ENCODE measurements at regions not wholly inside any gene's neighbourhood (a gene's known extent, or its start where the extent isn't known, plus 50 kb on each side); places are given as distances from the start of the nearest gene placed in this dataset.
"Not testable (repeated sequence)": the region's sequence is repeated elsewhere in the genome, so short reads cannot be mapped to it uniquely, and the experiment has no call there.

- Histone ChIP-seq H3K27ac (no peak overlapping the region), H3K4me3 (no peak overlapping the region), H3K9ac (ENCODE audit: low read depth in 2 of 2, low read length in 2 of 2) (no peak overlapping the region), H3K36me3 (no peaks in the 10 kb centered on the region), H3K9me3 (no peaks in the 10 kb centered on the region), H3K4me1 (no peaks in the 10 kb centered on the region), H3K27me3 (no peaks in the 10 kb centered on the region)
- DNase-seq = no peak
- TF ChIP-seq, protein P1, sequence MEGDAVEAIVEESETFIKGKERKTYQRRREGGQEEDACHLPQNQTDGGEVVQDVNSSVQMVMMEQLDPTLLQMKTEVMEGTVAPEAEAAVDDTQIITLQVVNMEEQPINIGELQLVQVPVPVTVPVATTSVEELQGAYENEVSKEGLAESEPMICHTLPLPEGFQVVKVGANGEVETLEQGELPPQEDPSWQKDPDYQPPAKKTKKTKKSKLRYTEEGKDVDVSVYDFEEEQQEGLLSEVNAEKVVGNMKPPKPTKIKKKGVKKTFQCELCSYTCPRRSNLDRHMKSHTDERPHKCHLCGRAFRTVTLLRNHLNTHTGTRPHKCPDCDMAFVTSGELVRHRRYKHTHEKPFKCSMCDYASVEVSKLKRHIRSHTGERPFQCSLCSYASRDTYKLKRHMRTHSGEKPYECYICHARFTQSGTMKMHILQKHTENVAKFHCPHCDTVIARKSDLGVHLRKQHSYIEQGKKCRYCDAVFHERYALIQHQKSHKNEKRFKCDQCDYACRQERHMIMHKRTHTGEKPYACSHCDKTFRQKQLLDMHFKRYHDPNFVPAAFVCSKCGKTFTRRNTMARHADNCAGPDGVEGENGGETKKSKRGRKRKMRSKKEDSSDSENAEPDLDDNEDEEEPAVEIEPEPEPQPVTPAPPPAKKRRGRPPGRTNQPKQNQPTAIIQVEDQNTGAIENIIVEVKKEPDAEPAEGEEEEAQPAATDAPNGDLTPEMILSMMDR (IDR thresholded peaks at IDR 0.05) = no peak
- intact Hi-C loops (cut with DNase I) = no loop called here
Measured at GRCh38 chr5:32916648-32917047, 205.5 kb downstream of the NPR3 start.

GRCh38 chr5:32928761-32929160 lies 217.6 kb downstream of the NPR3 start:
- H3K27me3 ChIP-seq = no peaks in the 10 kb centered on the region
- no peaks in the 10 kb centered on the region for H3K4me1 ChIP-seq
- H3K36me3 ChIP-seq = no peaks in the 10 kb centered on the region
- no peak for DNase-seq
- TF ChIP-seq, protein P1 (IDR thresholded peaks at IDR 0.05) = no peak
- intact Hi-C loops (cut with DNase I) = no loop called here
- no peak overlapping the region for H3K27ac ChIP-seq
- H3K9ac ChIP-seq (ENCODE audit: low read depth in 2 of 2, low read length in 2 of 2) = no peak overlapping the region
- no peaks in the 10 kb centered on the region for H3K9me3 ChIP-seq
- H3K4me3 ChIP-seq = no peak overlapping the region

GRCh38 chr5:32931438-32931837 lies 220.3 kb downstream of the NPR3 start:
- intact Hi-C loops (cut with DNase I); DNase-seq; H3K27ac ChIP-seq; H3K27me3 ChIP-seq; H3K9ac ChIP-seq (ENCODE audit: low read depth in 2 of 2, low read length in 2 of 2); H3K36me3 ChIP-seq; H3K4me1 ChIP-seq; H3K4me3 ChIP-seq; H3K9me3 ChIP-seq: not testable (repeated sequence)

DNA sequence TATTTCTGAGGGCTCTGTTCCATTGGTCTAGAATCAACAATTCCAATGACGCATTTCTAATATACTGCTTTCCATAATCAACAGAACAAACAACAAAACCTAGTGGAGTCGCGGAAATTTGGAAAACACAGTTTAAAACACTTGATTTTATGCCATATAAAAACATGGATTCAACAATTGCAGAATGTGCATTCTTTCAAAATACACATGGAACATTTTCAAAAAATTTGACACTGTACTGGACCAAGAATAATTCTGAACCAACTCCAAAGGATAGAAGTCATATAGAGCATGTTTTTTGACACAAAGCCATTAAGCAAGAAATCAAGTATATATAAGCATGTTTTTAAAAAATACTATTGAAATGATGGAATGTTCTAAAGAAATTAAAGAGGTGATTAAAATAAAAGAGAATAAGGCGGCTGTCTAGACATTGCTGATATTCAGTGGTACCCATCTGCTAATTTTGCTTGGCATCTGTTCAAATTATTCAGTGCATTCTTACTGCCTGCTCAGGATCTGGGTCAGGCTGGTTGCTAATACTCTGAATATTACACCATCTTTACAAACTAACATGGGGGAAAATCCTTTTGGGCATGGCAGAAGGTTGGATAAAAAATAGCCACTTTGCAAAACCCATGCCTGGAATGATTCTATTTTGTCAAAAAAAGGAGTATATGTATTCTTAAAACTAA lies 221.3 kb downstream of the NPR3 start:
- Histone ChIP-seq H3K9ac (ENCODE audit: low read depth in 2 of 2, low read length in 2 of 2) (no peak overlapping the region), H3K36me3 (no peaks in the 10 kb centered on the region), H3K27me3 (no peaks in the 10 kb centered on the region), H3K9me3 (no peaks in the 10 kb centered on the region), H3K27ac (no peak overlapping the region), H3K4me1 (no peaks in the 10 kb centered on the region), H3K4me3 (no peak overlapping the region)
- TF ChIP-seq, protein P1 (IDR thresholded peaks at IDR 0.05) = no peak
- intact Hi-C loops (cut with DNase I) = no loop called here
- no peak for DNase-seq

DNA sequence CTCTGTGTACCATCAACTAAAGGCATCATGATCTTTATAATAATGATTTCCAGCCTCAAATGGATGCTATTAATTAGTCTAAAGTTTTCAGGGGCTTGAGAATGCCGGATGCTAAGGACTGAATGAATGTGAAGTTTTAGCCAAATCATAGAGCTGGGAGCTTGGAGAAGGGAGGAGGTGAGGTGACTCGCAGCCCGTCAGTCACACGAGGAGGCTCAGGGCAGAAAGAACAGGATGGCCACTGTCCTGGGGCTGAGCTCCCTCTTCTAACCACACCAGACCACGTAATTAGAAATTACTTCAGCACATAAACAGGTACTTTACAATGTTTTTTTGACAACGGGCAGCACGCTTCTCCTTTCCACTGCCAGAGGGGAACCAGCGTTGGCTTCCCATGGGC lies 222.6 kb downstream of the NPR3 start:
- no peak overlapping the region for H3K9ac ChIP-seq (ENCODE audit: low read depth in 2 of 2, low read length in 2 of 2)
- H3K36me3 ChIP-seq = no peaks in the 10 kb centered on the region
- intact Hi-C loops (cut with DNase I) = no loop called here
- H3K4me3 ChIP-seq = no peak overlapping the region
- H3K27me3 ChIP-seq = no peaks in the 10 kb centered on the region
- no peak for DNase-seq
- TF ChIP-seq, protein P1 (IDR thresholded peaks at IDR 0.05) = no peak
- no peak overlapping the region for H3K27ac ChIP-seq
- no peaks in the 10 kb centered on the region for H3K9me3 ChIP-seq
- no peaks in the 10 kb centered on the region for H3K4me1 ChIP-seq

DNA sequence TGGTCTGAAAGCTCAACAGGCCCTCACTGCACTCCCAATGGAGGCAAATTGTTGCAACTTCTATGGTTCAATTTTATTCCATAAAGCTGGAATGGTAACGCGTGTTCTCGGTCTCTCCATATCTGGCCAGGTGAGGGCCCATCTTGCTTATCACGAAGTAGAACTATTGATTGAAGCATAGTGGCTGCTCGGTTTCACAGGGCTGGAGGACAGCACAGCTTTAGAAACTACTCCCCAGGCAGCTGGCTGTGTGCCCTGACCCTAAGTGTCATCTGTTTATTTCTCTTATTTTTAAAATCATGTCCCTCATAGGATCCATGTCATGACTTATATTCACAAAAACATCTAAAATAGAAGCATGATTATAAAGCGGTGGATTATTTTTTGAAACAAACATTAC lies 223.4 kb downstream of the NPR3 start:
- TF ChIP-seq, protein P1 (IDR thresholded peaks at IDR 0.05) = no peak
- Histone ChIP-seq H3K27ac (no peak overlapping the region), H3K9me3 (no peaks in the 10 kb centered on the region), H3K36me3 (no peaks in the 10 kb centered on the region), H3K4me1 (no peaks in the 10 kb centered on the region), H3K4me3 (no peak overlapping the region), H3K27me3 (no peaks in the 10 kb centered on the region), H3K9ac (ENCODE audit: low read depth in 2 of 2, low read length in 2 of 2) (no peak overlapping the region)
- intact Hi-C loops (cut with DNase I) = no loop called here
- DNase-seq = no peak

All from colonic mucosa (tissue), 4 donors.